ENCODE measurements at regions not wholly inside any gene's neighbourhood (a gene's known extent, or its start where the extent isn't known, plus 50 kb on each side); places are given as distances from the start of the nearest gene placed in this dataset.

- H3K27ac Mint-ChIP-seq (ENCODE audit: unreplicated experiment), result no peak overlapping the region
- no peak for DNase-seq
- ChIA-PET CTCF (no interaction called here), POLR2A (no interaction called here)
- H3K27me3 Mint-ChIP-seq (ENCODE audit: insufficient read depth, unreplicated experiment), result peaks cover 10% of the 10 kb centered on the region
- Histone ChIP-seq H3K4me3 (ENCODE audit: low read depth, low read length) (no peak overlapping the region), H3K27me3 (replicated peaks; ENCODE audit: control insufficient read depth, insufficient read depth, low read length) (no peaks in the 10 kb centered on the region), H3K36me3 (ENCODE audit: control insufficient read depth, insufficient read depth, low read length) (no peaks in the 10 kb centered on the region), H3K9me3 (no peaks in the 10 kb centered on the region), H3K4me1 (no peaks in the 10 kb centered on the region)
- H3K9me3 Mint-ChIP-seq (ENCODE audit: unreplicated experiment), result no peaks in the 10 kb centered on the region
- H3K4me3 Mint-ChIP-seq (ENCODE audit: unreplicated experiment), result no peak overlapping the region
- H3K36me3 Mint-ChIP-seq (ENCODE audit: insufficient read depth, unreplicated experiment), result no peaks in the 10 kb centered on the region
- no peaks in the 10 kb centered on the region for H3K4me1 Mint-ChIP-seq (ENCODE audit: low read depth, unreplicated experiment)
- TF ChIP-seq CTCF (IDR thresholded peaks at IDR 0.05; ENCODE audit: insufficient read depth in 1 of 2, low read depth in 1 of 2, low read length in 1 of 2, severe bottlenecking in 1 of 2, unreplicated experiment in 1 of 2), result no peak
- BruUV-seq (replicated peaks), result no TSS peak
- intact Hi-C loops (cut with micrococcal nuclease; ENCODE audit: unreplicated experiment), result no loop called here
These were observed 425.8 kb upstream of the CELF2 start for GRCh38 chr10:10591715-10592341.

GRCh38 chr10:10596256-10596655 is 421.4 kb upstream of the CELF2 start:
- BruUV-seq (replicated peaks), result no TSS peak
- no peak overlapping the region for H3K4me3 ChIP-seq (ENCODE audit: low read depth, low read length)
- POLR2A ChIA-PET, result no interaction called here

GRCh38 chr10:10598297-10598696 is 419.4 kb upstream of the CELF2 start:
- Mint-ChIP-seq H3K27me3 (ENCODE audit: insufficient read depth, unreplicated experiment) (no peaks in the 10 kb centered on the region), H3K9me3 (ENCODE audit: unreplicated experiment) (no peaks in the 10 kb centered on the region), H3K36me3 (ENCODE audit: insufficient read depth, unreplicated experiment) (no peaks in the 10 kb centered on the region), H3K4me1 (ENCODE audit: low read depth, unreplicated experiment) (no peaks in the 10 kb centered on the region), H3K4me3 (ENCODE audit: unreplicated experiment) (no peak overlapping the region), H3K27ac (ENCODE audit: unreplicated experiment) (no peak overlapping the region)
- intact Hi-C loops (cut with micrococcal nuclease; ENCODE audit: unreplicated experiment), result no loop called here
- Histone ChIP-seq H3K27me3 (replicated peaks; ENCODE audit: control insufficient read depth, insufficient read depth, low read length) (no peaks in the 10 kb centered on the region), H3K9me3 (no peaks in the 10 kb centered on the region), H3K4me1 (no peaks in the 10 kb centered on the region), H3K36me3 (ENCODE audit: control insufficient read depth, insufficient read depth, low read length) (no peaks in the 10 kb centered on the region), H3K4me3 (ENCODE audit: low read depth, low read length) (no peak overlapping the region)
- BruUV-seq (replicated peaks), result no TSS peak
- TF ChIP-seq CTCF (IDR thresholded peaks at IDR 0.05; ENCODE audit: insufficient read depth in 1 of 2, low read depth in 1 of 2, low read length in 1 of 2, severe bottlenecking in 1 of 2, unreplicated experiment in 1 of 2), result no peak
- POLR2A ChIA-PET, result no interaction called here
- DNase-seq, result no peak
- CTCF ChIA-PET, result no interaction called here

More at GRCh38 chr10:10596256-10596655, 421.4 kb upstream of the CELF2 start:
- Histone ChIP-seq H3K9me3 (no peaks in the 10 kb centered on the region), H3K27me3 (replicated peaks; ENCODE audit: control insufficient read depth, insufficient read depth, low read length) (no peaks in the 10 kb centered on the region), H3K36me3 (ENCODE audit: control insufficient read depth, insufficient read depth, low read length) (no peaks in the 10 kb centered on the region), H3K4me1 (no peaks in the 10 kb centered on the region)
- no peaks in the 10 kb centered on the region for H3K36me3 Mint-ChIP-seq (ENCODE audit: insufficient read depth, unreplicated experiment)
- no peaks in the 10 kb centered on the region for H3K9me3 Mint-ChIP-seq (ENCODE audit: unreplicated experiment)
- no peaks in the 10 kb centered on the region for H3K4me1 Mint-ChIP-seq (ENCODE audit: low read depth, unreplicated experiment)
- intact Hi-C loops (cut with micrococcal nuclease; ENCODE audit: unreplicated experiment), result no loop called here
- no peak for TF ChIP-seq CTCF (IDR thresholded peaks at IDR 0.05; ENCODE audit: insufficient read depth in 1 of 2, low read depth in 1 of 2, low read length in 1 of 2, severe bottlenecking in 1 of 2, unreplicated experiment in 1 of 2)
- H3K4me3 Mint-ChIP-seq (ENCODE audit: unreplicated experiment), result no peak overlapping the region
- H3K27ac Mint-ChIP-seq (ENCODE audit: unreplicated experiment), result no peak overlapping the region
- peaks cover 4% of the 10 kb centered on the region for H3K27me3 Mint-ChIP-seq (ENCODE audit: insufficient read depth, unreplicated experiment)
- no peak for DNase-seq
- CTCF ChIA-PET, result no interaction called here
